Uterus (tissue), 2 donors: ENCODE measurements at regions not wholly inside any gene's neighbourhood (a gene's known extent, or its start where the extent isn't known, plus 50 kb on each side); places are given as distances from the start of the nearest gene placed in this dataset.

Experiments
- CTCF ChIP-seq, 4 experiments: fragments of 200-600 bp in 2 of 4; fragments of 450-650 bp in 2 of 4; sonication (generic) in 2 of 4; IDR thresholded peaks; one replicate each; pipeline ENCODE4 v1.5.1; 2016 to 2019; ENCODE audit warnings: antibody characterized with exemption in 4 of 4, mild to moderate bottlenecking in 2 of 4, moderate library complexity in 1 of 4
- POLR2A ChIP-seq, 2 donors: fragments of 450-650 bp; IDR thresholded peaks; one replicate each; pipeline ENCODE4 v1.6.1; 2016; ENCODE audit warnings: antibody characterized with exemption in 2 of 2, mild to moderate bottlenecking in 1 of 2, moderate library complexity in 1 of 2

DNA sequence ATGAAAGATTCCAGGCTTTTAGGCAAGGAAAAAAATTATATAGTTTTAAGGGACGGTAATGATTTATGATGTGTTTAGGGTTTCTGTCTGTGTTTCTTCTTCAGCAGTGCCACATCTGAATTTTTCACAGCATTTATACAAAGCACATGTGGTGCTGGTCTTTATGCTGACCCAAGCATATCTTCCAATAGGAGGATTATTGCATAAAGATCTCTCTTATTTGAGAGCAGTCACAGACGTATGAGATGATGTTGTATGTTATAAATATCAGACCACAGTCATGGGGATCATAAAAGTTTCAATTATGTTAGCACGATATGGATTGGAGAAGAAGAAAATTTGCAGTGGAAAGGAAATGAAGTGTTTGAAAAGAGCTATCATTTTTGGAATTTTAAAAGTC, 150.9 kb downstream of the RASEF start:
- TF ChIP-seq CTCF (IDR thresholded peaks at IDR 0.05) = no peak
- no peak for TF ChIP-seq POLR2A (IDR thresholded peaks at IDR 0.05)
